Jurkat, Clone E6-1 (cell line): ENCODE measurements at regions not wholly inside any gene's neighbourhood (a gene's known extent, or its start where the extent isn't known, plus 50 kb on each side); places are given as distances from the start of the nearest gene placed in this dataset.

Source experiments
- DNase-seq: peaks from one replicate; pipeline ENCODE4 v3.0.0-alpha.2; 2011; ENCODE audit warnings: low read depth, low spot score
- H3K4me3 ChIP-seq: 2 replicates; pipeline ENCODE4 v1.5.1; 2011; ENCODE audit warnings: mild to moderate bottlenecking, low read length, control low read depth, moderate library complexity

- DNase-seq = peak; percentile 11
- H3K4me3 ChIP-seq = no peak overlapping the region
Measured at GRCh38 chr6:4405621-4406212, 270.3 kb upstream of the ECI2 start.

DNA sequence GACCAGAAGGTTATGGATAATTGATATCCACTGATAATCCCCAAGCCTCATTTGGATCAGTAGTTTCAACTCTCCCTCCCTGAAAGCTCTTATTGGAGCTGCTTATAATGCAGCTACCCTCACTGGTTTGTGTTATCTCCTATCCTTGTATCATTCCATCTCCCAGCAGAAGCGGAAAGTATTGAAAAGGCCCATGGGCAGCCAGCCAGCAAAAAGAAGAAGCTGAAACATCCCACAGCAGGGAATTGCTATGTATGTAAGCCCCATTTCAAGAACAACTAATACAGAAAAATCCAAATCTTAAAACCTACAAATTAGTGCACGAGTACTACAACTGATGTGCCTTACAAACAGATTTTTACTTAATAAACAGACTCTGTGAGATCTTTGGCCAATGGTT lies 269.0 kb upstream of the ECI2 start:
- H3K4me3 ChIP-seq = no peak overlapping the region
- no peak for DNase-seq

DNA sequence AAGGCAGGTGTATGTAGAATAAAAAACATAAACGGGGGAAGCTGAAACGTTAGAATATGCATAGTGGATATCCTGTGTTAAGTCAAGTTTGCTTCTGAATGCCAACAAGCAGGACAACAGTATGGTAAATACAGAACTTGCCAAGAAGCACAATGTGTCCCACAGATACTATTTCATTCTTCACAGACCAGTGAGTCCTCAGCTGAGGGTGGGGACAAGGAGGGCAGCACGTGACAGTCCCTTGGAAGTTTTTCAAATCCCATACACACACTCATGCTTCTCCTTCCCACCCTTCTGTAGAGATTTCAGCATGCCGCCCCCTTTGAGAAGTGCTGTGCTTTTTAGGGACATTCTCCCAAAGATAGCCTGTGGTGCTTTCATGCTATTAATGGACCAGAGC lies 268.5 kb upstream of the ECI2 start:
- H3K4me3 ChIP-seq = no peak overlapping the region

GRCh38 chr6:4403023-4403752 lies 267.8 kb upstream of the ECI2 start:
- no peak overlapping the region for H3K4me3 ChIP-seq
- no peak for DNase-seq

More for the DNA sequence above, 268.5 kb upstream of the ECI2 start:
- DNase-seq = no peak

DNA sequence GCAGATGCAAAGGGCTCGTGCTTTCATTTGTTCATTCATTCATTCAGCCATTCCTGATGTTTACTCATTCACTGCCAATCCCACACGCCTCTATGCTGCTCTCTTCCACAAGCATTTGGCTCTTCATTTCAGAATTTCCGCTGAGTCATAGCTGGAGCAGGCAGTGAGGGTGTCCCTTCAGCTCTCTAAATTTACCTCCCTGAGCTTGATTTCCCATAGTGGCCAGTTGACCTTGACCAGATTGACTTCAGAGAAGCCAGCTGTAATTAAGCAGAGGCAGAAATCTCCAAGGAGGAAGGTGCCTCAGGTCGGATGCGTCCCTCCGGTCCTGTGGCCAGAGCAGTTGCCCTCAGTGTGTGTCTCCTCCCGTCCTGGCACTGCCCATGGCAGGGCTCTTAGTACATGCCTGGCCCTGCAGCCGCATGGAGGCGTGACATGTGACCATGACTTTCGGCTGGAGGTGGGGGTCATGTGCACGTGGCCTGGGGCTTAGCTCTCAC lies 267.2 kb upstream of the ECI2 start:
- no peak for DNase-seq
- no peak overlapping the region for H3K4me3 ChIP-seq

DNA sequence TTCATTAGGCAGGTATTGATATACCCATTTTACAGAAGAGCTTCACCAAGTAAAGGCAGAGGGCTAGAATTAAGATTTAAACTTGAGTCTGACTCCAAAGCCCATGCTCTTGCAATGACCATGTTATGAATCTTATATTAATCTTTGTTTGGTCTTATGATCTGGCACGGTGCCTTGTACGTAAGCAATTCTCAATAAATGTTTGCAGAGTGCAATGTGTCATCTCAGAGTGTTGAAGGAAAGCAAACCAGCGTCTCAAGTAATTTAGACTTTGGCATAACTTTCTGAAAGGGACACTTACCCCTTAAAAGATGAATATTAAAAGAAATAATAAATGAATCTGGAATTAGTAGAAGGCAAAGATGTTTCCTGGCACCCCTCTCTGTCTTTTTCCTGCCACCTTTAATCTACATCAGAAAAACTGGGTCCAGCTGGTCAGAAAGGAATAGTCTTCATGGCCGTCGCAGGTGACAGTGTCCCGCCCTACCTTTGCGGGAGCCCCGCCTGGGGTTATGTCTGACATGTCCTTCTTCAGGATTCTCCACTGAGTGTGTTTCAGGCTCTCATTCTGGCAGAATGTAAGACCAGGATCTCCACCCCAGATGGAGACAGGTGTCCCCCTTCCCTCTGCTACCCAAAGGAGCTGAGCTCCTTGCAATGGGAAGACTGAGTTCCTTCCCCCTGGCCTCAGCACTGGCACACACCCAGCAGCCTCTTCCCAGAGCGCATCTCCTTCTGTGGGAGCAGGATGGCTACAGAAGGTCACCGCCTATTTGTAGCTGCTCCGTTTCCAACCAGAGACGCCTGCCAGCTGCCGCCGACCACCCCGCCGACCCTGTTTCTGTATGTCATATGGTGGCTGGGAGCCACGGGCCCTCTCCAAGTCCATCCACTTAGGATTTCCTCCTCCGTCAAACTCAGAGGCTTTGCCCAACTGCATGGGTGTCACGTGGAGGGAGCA lies 266.3 kb upstream of the ECI2 start:
- no peak overlapping the region for H3K4me3 ChIP-seq
- no peak for DNase-seq

DNA sequence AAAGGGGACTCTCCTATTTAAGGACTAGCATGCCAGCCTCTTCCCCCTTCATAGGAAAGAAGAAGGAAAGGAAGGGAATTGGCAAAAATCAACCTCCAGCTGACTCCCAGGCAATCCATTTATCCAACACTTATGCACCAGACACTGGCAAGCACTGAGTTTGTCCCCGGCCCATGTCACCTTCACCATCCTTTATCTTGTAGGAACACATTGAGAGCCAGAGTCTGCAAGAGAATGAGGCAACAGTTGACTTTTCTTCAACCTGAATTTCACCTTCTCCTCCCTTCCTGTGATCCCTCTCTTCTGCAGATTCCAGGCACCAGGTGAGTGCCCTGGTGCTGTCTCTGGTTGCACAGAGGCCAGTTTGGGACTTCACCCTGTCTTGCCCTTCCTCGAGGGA lies 264.3 kb upstream of the ECI2 start:
- H3K4me3 ChIP-seq = no peak overlapping the region

GRCh38 chr6:4398791-4399190 lies 263.4 kb upstream of the ECI2 start:
- no peak overlapping the region for H3K4me3 ChIP-seq
- DNase-seq = no peak

More for the DNA sequence above, 264.3 kb upstream of the ECI2 start:
- no peak for DNase-seq

- no peak for DNase-seq
- no peak overlapping the region for H3K4me3 ChIP-seq
Measured at GRCh38 chr6:4397307-4397706, 261.9 kb upstream of the ECI2 start.

- DNase-seq = no peak
- H3K4me3 ChIP-seq = no peak overlapping the region
Measured at GRCh38 chr6:4396044-4396443, 260.7 kb upstream of the ECI2 start.

- DNase-seq = no peak
- no peak overlapping the region for H3K4me3 ChIP-seq
Measured at GRCh38 chr6:4395386-4395785, 260.0 kb upstream of the ECI2 start.

- no peak for DNase-seq
- H3K4me3 ChIP-seq = no peak overlapping the region
Measured at GRCh38 chr6:4394786-4395185, 259.4 kb upstream of the ECI2 start.

GRCh38 chr6:4388675-4389074 lies 253.3 kb upstream of the ECI2 start:
- no peak overlapping the region for H3K4me3 ChIP-seq
- DNase-seq = no peak

DNA sequence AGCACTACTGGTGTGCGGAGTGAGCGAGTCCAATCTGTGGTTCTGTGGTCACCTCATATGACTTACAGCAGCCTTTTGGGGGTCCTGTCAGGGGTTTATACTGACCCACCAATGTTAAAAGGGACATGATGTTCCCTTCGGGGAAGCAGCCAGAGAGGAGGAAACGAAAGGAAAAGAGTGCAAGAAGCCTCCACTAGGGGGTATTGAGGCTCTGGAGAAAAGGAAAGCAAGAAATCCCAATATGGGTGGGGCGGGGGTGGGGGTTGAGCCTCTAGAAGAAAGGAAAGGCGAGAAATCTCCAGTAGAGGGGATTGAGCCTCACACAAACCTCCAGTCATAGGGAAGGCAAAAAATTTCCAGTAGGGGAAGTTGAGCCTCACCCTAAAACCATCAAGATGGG lies 249.3 kb upstream of the ECI2 start:
- no peak for DNase-seq
- H3K4me3 ChIP-seq = no peak overlapping the region

DNA sequence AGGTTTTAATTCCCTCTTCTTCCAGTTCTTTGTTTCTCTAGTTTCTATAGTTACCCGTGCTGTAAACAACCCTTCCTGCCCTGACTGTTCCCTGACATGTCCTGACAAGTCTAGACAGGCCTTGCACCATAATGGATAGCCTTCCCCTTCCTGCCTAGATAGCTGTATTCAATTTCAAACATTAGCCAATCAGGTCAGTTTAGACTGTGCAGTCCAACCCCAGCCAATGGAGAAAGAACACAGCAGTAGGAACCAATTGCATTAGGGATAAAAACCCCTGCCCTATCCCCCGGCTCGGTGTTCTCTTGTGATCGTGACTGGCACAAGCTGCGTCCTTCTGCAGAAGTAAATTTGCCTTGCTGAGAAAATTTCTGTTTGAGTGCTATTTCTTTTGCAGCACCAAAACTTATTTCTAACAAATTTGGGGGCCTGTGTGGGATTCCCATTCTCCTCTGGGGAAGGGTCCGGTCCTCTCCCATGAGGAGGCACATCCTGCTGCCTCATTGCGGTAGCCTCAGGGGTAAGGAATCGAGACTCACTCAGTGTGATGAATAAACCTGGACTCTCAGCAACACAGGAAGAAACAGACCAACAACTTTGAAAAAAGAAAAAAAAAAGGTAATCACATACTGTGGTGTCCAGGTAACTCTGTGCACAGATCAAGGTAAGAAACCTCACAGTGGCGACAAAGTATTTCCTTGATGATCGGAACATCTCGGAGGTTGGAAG lies 248.7 kb upstream of the ECI2 start:
- H3K4me3 ChIP-seq = no peak overlapping the region
- no peak for DNase-seq

- DNase-seq = no peak
- H3K4me3 ChIP-seq = no peak overlapping the region
Measured at GRCh38 chr6:4382362-4382853, 247.0 kb upstream of the ECI2 start.

GRCh38 chr6:4381381-4381780 lies 246.0 kb upstream of the ECI2 start:
- no peak for DNase-seq
- no peak overlapping the region for H3K4me3 ChIP-seq

DNA sequence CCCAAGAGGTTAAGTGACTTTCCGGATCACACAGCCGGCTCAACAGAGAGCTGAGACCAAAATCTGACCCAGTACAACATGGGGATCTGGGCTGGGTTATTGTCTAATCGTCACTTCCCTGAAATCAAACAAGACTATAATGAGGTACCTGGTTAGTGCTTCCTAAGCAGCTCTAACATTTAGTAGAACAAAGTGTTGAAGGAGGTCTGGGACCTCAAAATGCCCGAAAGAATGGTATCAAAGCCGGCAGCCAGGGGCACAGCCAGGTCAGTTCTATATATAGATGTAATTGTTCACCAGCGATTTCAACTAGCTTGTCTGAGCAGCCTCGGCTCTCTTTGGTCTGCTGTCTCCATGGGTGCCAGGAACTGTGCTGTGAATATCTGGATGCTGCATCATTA lies 245.5 kb upstream of the ECI2 start:
- no peak overlapping the region for H3K4me3 ChIP-seq
- DNase-seq = no peak

- DNase-seq = no peak
- H3K4me3 ChIP-seq = no peak overlapping the region
Measured at GRCh38 chr6:4379958-4380357, 244.6 kb upstream of the ECI2 start.
